Thyroid gland (tissue), 4 donors: ENCODE measurements at regions not wholly inside any gene's neighbourhood (a gene's known extent, or its start where the extent isn't known, plus 50 kb on each side); places are given as distances from the start of the nearest gene placed in this dataset.

Source experiments
- DNase-seq, 2 donors: peaks; one replicate each; pipeline ENCODE4 v3.0.0-alpha.2; 2019
- H3K27ac ChIP-seq, 3 donors: fragments of 200-600 bp; sonication (generic); 1 replicate in 2 of 3; 2 replicates in 1 of 3; pipeline ENCODE4 v1.5.1; 2016 to 2019; ENCODE audit warnings: mild to moderate bottlenecking in 1 of 3, moderate library complexity in 1 of 3
- H3K27me3 ChIP-seq: fragments of 200-600 bp; sonication (generic); one replicate; pipeline ENCODE4 v1.5.1; 2019
- H3K36me3 ChIP-seq, 2 donors: fragments of 200-600 bp; sonication (generic); one replicate each; pipeline ENCODE4 v1.5.1; 2016 to 2019
- H3K4me1 ChIP-seq, 2 donors: fragments of 200-600 bp; sonication (generic); one replicate each; pipeline ENCODE4 v1.5.1; 2017 to 2019
- H3K4me3 ChIP-seq, 3 donors: fragments of 200-600 bp; sonication (generic); replicated peaks in 1 of 3; 1 replicate in 2 of 3; 2 replicates in 1 of 3; pipeline ENCODE4 v1.5.1; 2016; ENCODE audit warnings: mild to moderate bottlenecking in 1 of 3
- H3K9me3 ChIP-seq: fragments of 200-600 bp; sonication (generic); one replicate; pipeline ENCODE4 v1.5.1; 2017
- CTCF ChIP-seq, 6 experiments: fragments of 200-600 bp in 3 of 6; fragments of 450-650 bp in 3 of 6; sonication (generic) in 3 of 6; IDR thresholded peaks; one replicate each; pipeline ENCODE4 v1.5.1; 2016 to 2019; ENCODE audit warnings: antibody characterized with exemption in 6 of 6, mild to moderate bottlenecking in 2 of 6, inconsistent platforms in 1 of 6, moderate library complexity in 1 of 6
- POLR2A ChIP-seq, 2 donors: fragments of 450-650 bp; IDR thresholded peaks; one replicate each; pipeline ENCODE4 v1.6.1; 2017; ENCODE audit warnings: antibody characterized with exemption in 2 of 2, mild to moderate bottlenecking in 2 of 2, moderate library complexity in 1 of 2
- WGBS, 2 donors: methylation state at CpG; one replicate each; pipeline ENCODE4 v1.1.5; 2017; 5-methylcytosine and 5-hydroxymethylcytosine counted together
- intact Hi-C: fragments of 100-400 bp; cut with DNase I; formaldehyde crosslinking; loops from one replicate; pipeline ENCODE4 v1.15.1; 2023

GRCh38 chr16:54821731-54822130, 108.9 kb upstream of the IRX5 start:
- H3K9me3 ChIP-seq: no peaks in the 10 kb centered on the region
- H3K36me3 ChIP-seq: no peaks in the 10 kb centered on the region
- no peak overlapping the region for H3K4me3 ChIP-seq
- intact Hi-C loops: loop anchor here (10.0 kb wide), 1 partner anchor 57 kb away; no protein-coding TSS in a partner anchor
- no peaks in the 10 kb centered on the region for H3K27me3 ChIP-seq
- no peak for DNase-seq
- WGBS, 2 donors: 84 to 87% methylated on average over 2 of the region's 2 CpGs
- TF ChIP-seq POLR2A (IDR thresholded peaks at IDR 0.05): no peak
- TF ChIP-seq CTCF (IDR thresholded peaks at IDR 0.05): no peak
- H3K4me1 ChIP-seq: no peaks in the 10 kb centered on the region
- H3K27ac ChIP-seq: no peak overlapping the region

- Histone ChIP-seq H3K4me3 (no peak overlapping the region), H3K4me1 (no peaks in the 10 kb centered on the region), H3K27me3 (no peaks in the 10 kb centered on the region), H3K27ac (no peak overlapping the region), H3K9me3 (no peaks in the 10 kb centered on the region), H3K36me3 (no peaks in the 10 kb centered on the region)
- 51 to 55% methylated on average over 17 of the region's 17 CpGs for WGBS, 2 donors
- no peak for DNase-seq
- intact Hi-C loops: no loop called here
- no peak for TF ChIP-seq POLR2A (IDR thresholded peaks at IDR 0.05)
- no peak for TF ChIP-seq CTCF (IDR thresholded peaks at IDR 0.05)
Observed at GRCh38 chr16:54817940-54818574, 112.6 kb upstream of the IRX5 start.

GRCh38 chr16:54817432-54817831, 113.2 kb upstream of the IRX5 start:
- Histone ChIP-seq H3K27ac (no peak overlapping the region), H3K27me3 (no peaks in the 10 kb centered on the region), H3K4me3 (no peak overlapping the region), H3K9me3 (no peaks in the 10 kb centered on the region), H3K36me3 (no peaks in the 10 kb centered on the region), H3K4me1 (no peaks in the 10 kb centered on the region)
- no peak for DNase-seq
- no peak for TF ChIP-seq POLR2A (IDR thresholded peaks at IDR 0.05)
- no peak for TF ChIP-seq CTCF (IDR thresholded peaks at IDR 0.05)
- intact Hi-C loops: no loop called here
- 70 to 74% methylated on average over 10 of the region's 10 CpGs for WGBS, 2 donors

GRCh38 chr16:54816471-54816870, 114.2 kb upstream of the IRX5 start:
- intact Hi-C loops: no loop called here
- DNase-seq: no peak
- Histone ChIP-seq H3K36me3 (no peaks in the 10 kb centered on the region), H3K9me3 (no peaks in the 10 kb centered on the region), H3K4me3 (no peak overlapping the region), H3K4me1 (no peaks in the 10 kb centered on the region), H3K27ac (no peak overlapping the region), H3K27me3 (no peaks in the 10 kb centered on the region)
- 53 to 69% methylated on average over 3 of the region's 3 CpGs for WGBS, 2 donors
- TF ChIP-seq POLR2A (IDR thresholded peaks at IDR 0.05) (no peak), CTCF (IDR thresholded peaks at IDR 0.05) (no peak)

GRCh38 chr16:54815177-54815576, 115.5 kb upstream of the IRX5 start:
- 67 to 69% methylated on average over 3 of the region's 3 CpGs for WGBS, 2 donors
- H3K27ac ChIP-seq: no peak overlapping the region
- TF ChIP-seq POLR2A (IDR thresholded peaks at IDR 0.05) (no peak), CTCF (IDR thresholded peaks at IDR 0.05) (no peak)
- DNase-seq: no peak
- intact Hi-C loops: no loop called here
- H3K36me3 ChIP-seq: no peaks in the 10 kb centered on the region
- no peaks in the 10 kb centered on the region for H3K9me3 ChIP-seq
- no peak overlapping the region for H3K4me3 ChIP-seq
- H3K4me1 ChIP-seq: no peaks in the 10 kb centered on the region
- no peaks in the 10 kb centered on the region for H3K27me3 ChIP-seq
